NCI-H1436 (cell line): ENCODE measurements at regions not wholly inside any gene's neighbourhood (a gene's known extent, or its start where the extent isn't known, plus 50 kb on each side); places are given as distances from the start of the nearest gene placed in this dataset.

ENCODE experiments used
- DNase-seq: peaks from one replicate; lab custom pipeline; 2025; lab: John Stamatoyannopoulos, UW

- DNase-seq = no peak
Measured at GRCh38 chr3:110101361-110101760, 764.0 kb upstream of the DPPA4 start.

- no peak for DNase-seq
Measured at GRCh38 chr3:110106805-110107204, 769.5 kb upstream of the DPPA4 start.

- DNase-seq = no peak
Measured at GRCh38 chr3:110123946-110124345, 786.6 kb upstream of the DPPA4 start.

GRCh38 chr3:110126065-110126464, 788.7 kb upstream of the DPPA4 start:
- DNase-seq = no peak

GRCh38 chr3:110133971-110134370, 796.6 kb upstream of the DPPA4 start:
- DNase-seq = no peak

- DNase-seq = peak; percentile 20
Measured at GRCh38 chr3:110139048-110139447, 801.7 kb upstream of the DPPA4 start.

GRCh38 chr3:110139821-110140220, 802.5 kb upstream of the DPPA4 start:
- no peak for DNase-seq

GRCh38 chr3:110149763-110150162, 812.4 kb upstream of the DPPA4 start:
- DNase-seq = no peak

GRCh38 chr3:110157221-110157620, 819.9 kb upstream of the DPPA4 start:
- no peak for DNase-seq

GRCh38 chr3:110164632-110165369, 827.5 kb upstream of the DPPA4 start:
- DNase-seq = no peak

- no peak for DNase-seq
Measured at GRCh38 chr3:110165370-110165743, 828.0 kb upstream of the DPPA4 start.

GRCh38 chr3:110165753-110166152, 828.4 kb upstream of the DPPA4 start:
- no peak for DNase-seq

- DNase-seq = no peak
Measured at GRCh38 chr3:110166791-110167190, 829.4 kb upstream of the DPPA4 start.

GRCh38 chr3:110174908-110175307, 837.6 kb upstream of the DPPA4 start:
- DNase-seq = no peak

GRCh38 chr3:110178965-110179364, 841.6 kb upstream of the DPPA4 start:
- no peak for DNase-seq

- DNase-seq = no peak
Measured at GRCh38 chr3:110180733-110181132, 843.4 kb upstream of the DPPA4 start.

- no peak for DNase-seq
Measured at GRCh38 chr3:110181226-110181625, 843.9 kb upstream of the DPPA4 start.

- no peak for DNase-seq
Measured at GRCh38 chr3:110184536-110184935, 847.2 kb upstream of the DPPA4 start.

- DNase-seq = no peak
Measured at GRCh38 chr3:110193074-110193473, 855.7 kb upstream of the DPPA4 start.

- no peak for DNase-seq
Measured at GRCh38 chr3:110198717-110199587, 861.6 kb upstream of the DPPA4 start.

GRCh38 chr3:110199588-110199943, 862.2 kb upstream of the DPPA4 start:
- no peak for DNase-seq

GRCh38 chr3:110210086-110210660, 861.4 kb upstream of the NECTIN3 start:
- no peak for DNase-seq

GRCh38 chr3:110226645-110227044, 845.0 kb upstream of the NECTIN3 start:
- DNase-seq = no peak
